Lung (tissue), 11 donors: ENCODE measurements at regions not wholly inside any gene's neighbourhood (a gene's known extent, or its start where the extent isn't known, plus 50 kb on each side); places are given as distances from the start of the nearest gene placed in this dataset.

Experiments
- ATAC-seq: fragments of 200-7000 bp; cut with Tn5 transposase; one replicate; pipeline ENCODE4 v1.9.1; 2020; ENCODE audit warnings: moderate number of reproducible peaks; ENCODE audit not compliant: insufficient read depth, low FRiP score
- DNase-seq, 3 donors: peaks; one replicate each; pipeline ENCODE4 v3.0.0-alpha.2; 2013 to 2017
- H3K27ac ChIP-seq, 2 donors: one replicate each; pipeline ENCODE4 v1.5.1; 2013; ENCODE audit warnings: mild to moderate bottlenecking in 2 of 2, moderate library complexity in 2 of 2, control low read depth in 1 of 2, inconsistent platforms in 1 of 2, low read depth in 1 of 2, low read length in 1 of 2
- H3K27me3 ChIP-seq, 3 donors: one replicate each; pipeline ENCODE4 v1.5.1; 2013; ENCODE audit warnings: low read length in 2 of 3; ENCODE audit not compliant: control insufficient read depth in 3 of 3, insufficient read depth in 3 of 3
- H3K36me3 ChIP-seq, 4 donors: one replicate each; pipeline ENCODE4 v1.5.1; 2013; ENCODE audit warnings: low read length in 4 of 4, mild to moderate bottlenecking in 1 of 4, moderate library complexity in 1 of 4; ENCODE audit not compliant: control insufficient read depth in 4 of 4, insufficient read depth in 4 of 4
- H3K4me1 ChIP-seq, 5 donors: one replicate each; pipeline ENCODE4 v1.5.1; 2013; ENCODE audit warnings: low read length in 5 of 5, mild to moderate bottlenecking in 2 of 5, moderate library complexity in 1 of 5; ENCODE audit not compliant: control insufficient read depth in 5 of 5, insufficient read depth in 5 of 5
- H3K4me3 ChIP-seq: one replicate; pipeline ENCODE4 v1.5.1; 2013; ENCODE audit warnings: mild to moderate bottlenecking, control low read depth, moderate library complexity
- H3K9ac ChIP-seq, 2 donors: one replicate each; pipeline ENCODE4 v1.5.1; 2013; ENCODE audit warnings: low read length in 2 of 2, control low read depth in 1 of 2; ENCODE audit not compliant: insufficient read depth in 1 of 2
- H3K9me3 ChIP-seq, 4 donors: one replicate each; pipeline ENCODE4 v1.5.1; 2013; ENCODE audit warnings: low read length in 3 of 4, mild to moderate bottlenecking in 1 of 4, moderate library complexity in 1 of 4; ENCODE audit not compliant: control insufficient read depth in 4 of 4, insufficient read depth in 3 of 4
- CTCF ChIP-seq: IDR thresholded peaks from 2 replicates; pipeline ENCODE4 v1.5.1; 2012; ENCODE audit warnings: mild to moderate bottlenecking; ENCODE audit errors: control extremely low read depth, extremely low read depth
- WGBS, 2 donors: extraction: QIAGEN DNeasy Blood & Tissue Kit; methylation state at CpG; one replicate each; pipeline ENCODE4 v1.1.7; 2013; 5-methylcytosine and 5-hydroxymethylcytosine counted together
- donor health status: control.
- donor health status: control.
- donor health status: Bipolar disorder and iron deficiency.
- donor health status: healthy.
- donor health status: DM: yes; HTN: yes; CAD: no.

- no peak overlapping the region for H3K9ac ChIP-seq
- H3K4me3 ChIP-seq = no peak overlapping the region
- 90 to 100% methylated on average over 1 of the region's 1 CpG for WGBS, 2 donors
- H3K27ac ChIP-seq = no peak overlapping the region
- ATAC-seq (no peak), DNase-seq (no peak)
- peaks cover 0 to 4% (median 1%) of the 10 kb centered on the region in 4 donors for H3K9me3 ChIP-seq
- no peaks in the 10 kb centered on the region for H3K27me3 ChIP-seq
- no peaks in the 10 kb centered on the region for H3K36me3 ChIP-seq
- no peak for TF ChIP-seq CTCF
- H3K4me1 ChIP-seq = peaks cover 0 to 3% (median 0%) of the 10 kb centered on the region in 5 donors
These were observed 314.0 kb upstream of the ECI2 start for GRCh38 chr6:4449409-4449808.

DNA sequence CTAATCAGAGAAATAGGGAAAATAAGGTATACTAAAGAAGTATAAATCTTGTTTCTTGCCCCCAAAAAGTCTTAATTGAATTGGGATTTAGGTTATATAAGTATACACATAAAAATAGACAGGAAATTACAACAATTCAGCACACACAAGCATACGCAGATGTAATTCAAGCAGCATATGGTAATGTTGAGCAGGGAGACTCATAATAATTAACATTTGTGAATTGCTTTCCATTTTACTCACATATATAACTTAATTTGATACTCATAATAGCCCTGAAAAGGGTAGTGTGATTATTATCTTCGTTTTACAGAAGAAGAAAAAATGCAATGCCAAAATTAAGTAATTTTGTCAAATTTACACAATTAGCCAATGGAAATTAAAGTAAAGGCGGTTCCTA lies 313.5 kb upstream of the ECI2 start:
- DNase-seq = no peak
- H3K4me1 ChIP-seq = peaks cover 0 to 3% (median 0%) of the 10 kb centered on the region in 5 donors
- no peak overlapping the region for H3K9ac ChIP-seq
- H3K27ac ChIP-seq = no peak overlapping the region
- H3K9me3 ChIP-seq = peaks cover 0 to 4% (median 1%) of the 10 kb centered on the region in 4 donors
- no peak for ATAC-seq
- no peak overlapping the region for H3K4me3 ChIP-seq
- H3K36me3 ChIP-seq = no peaks in the 10 kb centered on the region
- TF ChIP-seq CTCF = no peak
- H3K27me3 ChIP-seq = no peaks in the 10 kb centered on the region
- WGBS, 2 donors = 87 to 89% methylated on average over 3 of the region's 3 CpGs

- peaks cover 0 to 4% (median 1%) of the 10 kb centered on the region in 4 donors for H3K9me3 ChIP-seq
- H3K4me3 ChIP-seq = no peak overlapping the region
- 59 to 94% methylated on average over 5 of the region's 5 CpGs for WGBS, 2 donors
- H3K36me3 ChIP-seq = no peaks in the 10 kb centered on the region
- no peaks in the 10 kb centered on the region for H3K27me3 ChIP-seq
- H3K9ac ChIP-seq = no peak overlapping the region
- peaks cover 0 to 3% (median 0%) of the 10 kb centered on the region in 5 donors for H3K4me1 ChIP-seq
- H3K27ac ChIP-seq = peak overlapping the region in 1 of 2 donors; percentile 55
- no peak for TF ChIP-seq CTCF
- DNase-seq = peak in 2 of 3 donors; percentile 14 to 25
- ATAC-seq = no peak
These were observed 312.4 kb upstream of the ECI2 start for GRCh38 chr6:4447639-4448330.
